ENCODE measurements at regions not wholly inside any gene's neighbourhood (a gene's known extent, or its start where the extent isn't known, plus 50 kb on each side); places are given as distances from the start of the nearest gene placed in this dataset.

DNA sequence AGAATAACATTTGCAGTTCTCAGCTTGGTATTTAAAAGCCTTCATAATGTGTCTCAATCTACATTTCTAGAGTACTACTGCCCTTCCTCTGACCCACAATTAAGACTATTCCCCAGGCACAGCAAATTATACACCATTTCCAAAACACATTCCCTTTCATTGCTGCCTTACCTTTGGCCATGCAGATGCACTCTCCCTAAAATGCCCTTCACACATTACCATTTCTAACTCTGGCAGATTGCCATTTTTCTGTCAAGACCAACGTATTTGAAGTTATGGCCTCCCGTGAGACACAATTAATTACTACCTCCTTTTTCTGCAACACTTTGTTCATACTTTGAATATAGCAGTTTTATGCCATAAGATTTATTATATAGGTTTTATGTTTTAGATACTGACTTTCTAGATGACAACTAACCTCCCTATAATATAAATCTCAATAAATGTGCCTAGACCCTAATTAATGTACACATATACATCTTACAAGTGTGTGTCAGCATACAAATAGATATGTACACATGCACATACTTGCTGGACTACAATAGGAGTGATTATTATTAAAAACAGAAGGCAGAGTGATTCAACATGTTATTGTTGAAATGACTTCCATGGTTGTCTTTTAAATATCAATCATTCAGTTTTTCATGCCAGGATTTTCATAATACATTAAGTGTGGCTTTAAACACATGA is 2902.5 kb downstream of the PCDH9 start:
- TF ChIP-seq, protein P1, sequence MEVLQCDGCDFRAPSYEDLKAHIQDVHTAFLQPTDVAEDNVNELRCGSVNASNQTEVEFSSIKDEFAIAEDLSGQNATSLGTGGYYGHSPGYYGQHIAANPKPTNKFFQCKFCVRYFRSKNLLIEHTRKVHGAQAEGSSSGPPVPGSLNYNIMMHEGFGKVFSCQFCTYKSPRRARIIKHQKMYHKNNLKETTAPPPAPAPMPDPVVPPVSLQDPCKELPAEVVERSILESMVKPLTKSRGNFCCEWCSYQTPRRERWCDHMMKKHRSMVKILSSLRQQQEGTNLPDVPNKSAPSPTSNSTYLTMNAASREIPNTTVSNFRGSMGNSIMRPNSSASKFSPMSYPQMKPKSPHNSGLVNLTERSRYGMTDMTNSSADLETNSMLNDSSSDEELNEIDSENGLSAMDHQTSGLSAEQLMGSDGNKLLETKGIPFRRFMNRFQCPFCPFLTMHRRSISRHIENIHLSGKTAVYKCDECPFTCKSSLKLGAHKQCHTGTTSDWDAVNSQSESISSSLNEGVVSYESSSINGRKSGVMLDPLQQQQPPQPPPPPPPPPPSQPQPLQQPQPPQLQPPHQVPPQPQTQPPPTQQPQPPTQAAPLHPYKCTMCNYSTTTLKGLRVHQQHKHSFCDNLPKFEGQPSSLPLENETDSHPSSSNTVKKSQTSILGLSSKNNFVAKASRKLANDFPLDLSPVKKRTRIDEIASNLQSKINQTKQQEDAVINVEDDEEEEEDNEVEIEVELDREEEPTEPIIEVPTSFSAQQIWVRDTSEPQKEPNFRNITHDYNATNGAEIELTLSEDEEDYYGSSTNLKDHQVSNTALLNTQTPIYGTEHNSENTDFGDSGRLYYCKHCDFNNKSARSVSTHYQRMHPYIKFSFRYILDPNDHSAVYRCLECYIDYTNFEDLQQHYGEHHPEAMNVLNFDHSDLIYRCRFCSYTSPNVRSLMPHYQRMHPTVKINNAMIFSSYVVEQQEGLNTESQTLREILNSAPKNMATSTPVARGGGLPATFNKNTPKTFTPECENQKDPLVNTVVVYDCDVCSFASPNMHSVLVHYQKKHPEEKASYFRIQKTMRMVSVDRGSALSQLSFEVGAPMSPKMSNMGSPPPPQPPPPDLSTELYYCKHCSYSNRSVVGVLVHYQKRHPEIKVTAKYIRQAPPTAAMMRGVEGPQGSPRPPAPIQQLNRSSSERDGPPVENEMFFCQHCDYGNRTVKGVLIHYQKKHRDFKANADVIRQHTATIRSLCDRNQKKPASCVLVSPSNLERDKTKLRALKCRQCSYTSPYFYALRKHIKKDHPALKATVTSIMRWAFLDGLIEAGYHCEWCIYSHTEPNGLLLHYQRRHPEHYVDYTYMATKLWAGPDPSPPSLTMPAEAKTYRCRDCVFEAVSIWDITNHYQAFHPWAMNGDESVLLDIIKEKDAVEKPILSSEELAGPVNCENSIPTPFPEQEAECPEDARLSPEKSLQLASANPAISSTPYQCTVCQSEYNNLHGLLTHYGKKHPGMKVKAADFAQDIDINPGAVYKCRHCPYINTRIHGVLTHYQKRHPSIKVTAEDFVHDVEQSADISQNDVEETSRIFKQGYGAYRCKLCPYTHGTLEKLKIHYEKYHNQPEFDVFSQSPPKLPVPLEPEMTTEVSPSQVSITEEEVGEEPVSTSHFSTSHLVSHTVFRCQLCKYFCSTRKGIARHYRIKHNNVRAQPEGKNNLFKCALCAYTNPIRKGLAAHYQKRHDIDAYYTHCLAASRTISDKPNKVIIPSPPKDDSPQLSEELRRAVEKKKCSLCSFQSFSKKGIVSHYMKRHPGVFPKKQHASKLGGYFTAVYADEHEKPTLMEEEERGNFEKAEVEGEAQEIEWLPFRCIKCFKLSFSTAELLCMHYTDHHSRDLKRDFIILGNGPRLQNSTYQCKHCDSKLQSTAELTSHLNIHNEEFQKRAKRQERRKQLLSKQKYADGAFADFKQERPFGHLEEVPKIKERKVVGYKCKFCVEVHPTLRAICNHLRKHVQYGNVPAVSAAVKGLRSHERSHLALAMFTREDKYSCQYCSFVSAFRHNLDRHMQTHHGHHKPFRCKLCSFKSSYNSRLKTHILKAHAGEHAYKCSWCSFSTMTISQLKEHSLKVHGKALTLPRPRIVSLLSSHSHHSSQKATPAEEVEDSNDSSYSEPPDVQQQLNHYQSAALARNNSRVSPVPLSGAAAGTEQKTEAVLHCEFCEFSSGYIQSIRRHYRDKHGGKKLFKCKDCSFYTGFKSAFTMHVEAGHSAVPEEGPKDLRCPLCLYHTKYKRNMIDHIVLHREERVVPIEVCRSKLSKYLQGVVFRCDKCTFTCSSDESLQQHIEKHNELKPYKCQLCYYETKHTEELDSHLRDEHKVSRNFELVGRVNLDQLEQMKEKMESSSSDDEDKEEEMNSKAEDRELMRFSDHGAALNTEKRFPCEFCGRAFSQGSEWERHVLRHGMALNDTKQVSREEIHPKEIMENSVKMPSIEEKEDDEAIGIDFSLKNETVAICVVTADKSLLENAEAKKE (CRISPR knock-in tag; IDR thresholded peaks at IDR 0.05) = no peak
- TF ChIP-seq NANOG (IDR thresholded peaks at IDR 0.05; ENCODE audit: borderline replicate concordance) = no peak
- TF ChIP-seq CREB1 (CRISPR knock-in tag; IDR thresholded peaks at IDR 0.05; ENCODE audit: low read depth) = no peak
- TF ChIP-seq JUNB (IDR thresholded peaks at IDR 0.05; ENCODE audit: unreplicated experiment) = no peak
- TF ChIP-seq, protein P2, sequence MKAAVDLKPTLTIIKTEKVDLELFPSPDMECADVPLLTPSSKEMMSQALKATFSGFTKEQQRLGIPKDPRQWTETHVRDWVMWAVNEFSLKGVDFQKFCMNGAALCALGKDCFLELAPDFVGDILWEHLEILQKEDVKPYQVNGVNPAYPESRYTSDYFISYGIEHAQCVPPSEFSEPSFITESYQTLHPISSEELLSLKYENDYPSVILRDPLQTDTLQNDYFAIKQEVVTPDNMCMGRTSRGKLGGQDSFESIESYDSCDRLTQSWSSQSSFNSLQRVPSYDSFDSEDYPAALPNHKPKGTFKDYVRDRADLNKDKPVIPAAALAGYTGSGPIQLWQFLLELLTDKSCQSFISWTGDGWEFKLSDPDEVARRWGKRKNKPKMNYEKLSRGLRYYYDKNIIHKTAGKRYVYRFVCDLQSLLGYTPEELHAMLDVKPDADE (IDR thresholded peaks at IDR 0.05) = no peak
- no peak for TF ChIP-seq ZNF114 (CRISPR knock-in tag; IDR thresholded peaks at IDR 0.05)
- no peak for TF ChIP-seq EZH2 (IDR thresholded peaks at IDR 0.05; ENCODE audit: low read depth, unreplicated experiment)
- TF ChIP-seq, protein P3, sequence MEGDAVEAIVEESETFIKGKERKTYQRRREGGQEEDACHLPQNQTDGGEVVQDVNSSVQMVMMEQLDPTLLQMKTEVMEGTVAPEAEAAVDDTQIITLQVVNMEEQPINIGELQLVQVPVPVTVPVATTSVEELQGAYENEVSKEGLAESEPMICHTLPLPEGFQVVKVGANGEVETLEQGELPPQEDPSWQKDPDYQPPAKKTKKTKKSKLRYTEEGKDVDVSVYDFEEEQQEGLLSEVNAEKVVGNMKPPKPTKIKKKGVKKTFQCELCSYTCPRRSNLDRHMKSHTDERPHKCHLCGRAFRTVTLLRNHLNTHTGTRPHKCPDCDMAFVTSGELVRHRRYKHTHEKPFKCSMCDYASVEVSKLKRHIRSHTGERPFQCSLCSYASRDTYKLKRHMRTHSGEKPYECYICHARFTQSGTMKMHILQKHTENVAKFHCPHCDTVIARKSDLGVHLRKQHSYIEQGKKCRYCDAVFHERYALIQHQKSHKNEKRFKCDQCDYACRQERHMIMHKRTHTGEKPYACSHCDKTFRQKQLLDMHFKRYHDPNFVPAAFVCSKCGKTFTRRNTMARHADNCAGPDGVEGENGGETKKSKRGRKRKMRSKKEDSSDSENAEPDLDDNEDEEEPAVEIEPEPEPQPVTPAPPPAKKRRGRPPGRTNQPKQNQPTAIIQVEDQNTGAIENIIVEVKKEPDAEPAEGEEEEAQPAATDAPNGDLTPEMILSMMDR (conservative IDR thresholded peaks at IDR 0.05; ENCODE audit: low read depth in 2 of 2) = no peak
- no peak for TF ChIP-seq ZNF331 (CRISPR knock-in tag; IDR thresholded peaks at IDR 0.05; ENCODE audit: low read depth)
- no peak for TF ChIP-seq EZH2phosphoT487 (IDR thresholded peaks at IDR 0.05; ENCODE audit: unreplicated experiment)
- TF ChIP-seq, protein P4, sequence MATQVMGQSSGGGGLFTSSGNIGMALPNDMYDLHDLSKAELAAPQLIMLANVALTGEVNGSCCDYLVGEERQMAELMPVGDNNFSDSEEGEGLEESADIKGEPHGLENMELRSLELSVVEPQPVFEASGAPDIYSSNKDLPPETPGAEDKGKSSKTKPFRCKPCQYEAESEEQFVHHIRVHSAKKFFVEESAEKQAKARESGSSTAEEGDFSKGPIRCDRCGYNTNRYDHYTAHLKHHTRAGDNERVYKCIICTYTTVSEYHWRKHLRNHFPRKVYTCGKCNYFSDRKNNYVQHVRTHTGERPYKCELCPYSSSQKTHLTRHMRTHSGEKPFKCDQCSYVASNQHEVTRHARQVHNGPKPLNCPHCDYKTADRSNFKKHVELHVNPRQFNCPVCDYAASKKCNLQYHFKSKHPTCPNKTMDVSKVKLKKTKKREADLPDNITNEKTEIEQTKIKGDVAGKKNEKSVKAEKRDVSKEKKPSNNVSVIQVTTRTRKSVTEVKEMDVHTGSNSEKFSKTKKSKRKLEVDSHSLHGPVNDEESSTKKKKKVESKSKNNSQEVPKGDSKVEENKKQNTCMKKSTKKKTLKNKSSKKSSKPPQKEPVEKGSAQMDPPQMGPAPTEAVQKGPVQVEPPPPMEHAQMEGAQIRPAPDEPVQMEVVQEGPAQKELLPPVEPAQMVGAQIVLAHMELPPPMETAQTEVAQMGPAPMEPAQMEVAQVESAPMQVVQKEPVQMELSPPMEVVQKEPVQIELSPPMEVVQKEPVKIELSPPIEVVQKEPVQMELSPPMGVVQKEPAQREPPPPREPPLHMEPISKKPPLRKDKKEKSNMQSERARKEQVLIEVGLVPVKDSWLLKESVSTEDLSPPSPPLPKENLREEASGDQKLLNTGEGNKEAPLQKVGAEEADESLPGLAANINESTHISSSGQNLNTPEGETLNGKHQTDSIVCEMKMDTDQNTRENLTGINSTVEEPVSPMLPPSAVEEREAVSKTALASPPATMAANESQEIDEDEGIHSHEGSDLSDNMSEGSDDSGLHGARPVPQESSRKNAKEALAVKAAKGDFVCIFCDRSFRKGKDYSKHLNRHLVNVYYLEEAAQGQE (IDR thresholded peaks at IDR 0.05; ENCODE audit: unreplicated experiment) = no peak
- TF ChIP-seq POLR2AphosphoS5 (IDR thresholded peaks at IDR 0.05; ENCODE audit: low read depth) = no peak
- TF ChIP-seq STAT1 (IDR thresholded peaks at IDR 0.05; ENCODE audit: unreplicated experiment) = no peak
- Mint-ChIP-seq H3K9me3 (peaks cover 3% of the 10 kb centered on the region; the same call in 2 of the 3 replicates), H3K36me3 (ENCODE audit: low read depth) (peaks cover 3% of the 10 kb centered on the region; the same call in 1 of the 3 replicates), H3K4me1 (peaks cover 3% of the 10 kb centered on the region; the same call in 2 of the 3 replicates), H3K27ac (no peak overlapping the region), H3K27me3 (ENCODE audit: insufficient read depth, low read depth, poor library complexity) (no peaks in the 10 kb centered on the region), H3K4me3 (no peak overlapping the region)
- 0 out of 2 replicates have a peak overlapping the region, but pooled peaks have one; percentile 48 for H2AFZ ChIP-seq
- H3K79me2 ChIP-seq (replicated peaks; ENCODE audit: insufficient read depth) = no peaks in the 10 kb centered on the region
- DNase-seq (ENCODE audit: low spot score) = no peak
- no peaks in the 10 kb centered on the region for H3K27me3 ChIP-seq (ENCODE audit: insufficient read depth)
- H4K20me1 ChIP-seq (replicated peaks; ENCODE audit: insufficient read depth) = no peaks in the 10 kb centered on the region
- no peak overlapping the region for H3K4me3 ChIP-seq
- H3K9me2 ChIP-seq (ENCODE audit: insufficient read depth) = no peaks in the 10 kb centered on the region
- ATAC-seq = no peak
- H3K4me1 ChIP-seq (ENCODE audit: insufficient read depth) = no peaks in the 10 kb centered on the region
- no peak overlapping the region for H3K4me2 ChIP-seq
- H3F3A ChIP-seq (replicated peaks; ENCODE audit: low read depth) = no peaks in the 10 kb centered on the region
- H3K36me3 ChIP-seq (ENCODE audit: insufficient read depth) = no peaks in the 10 kb centered on the region
- H3K27ac ChIP-seq (ENCODE audit: low read depth) = no peak overlapping the region

Data from GM23338 (cell line).